K562 (cell line): ENCODE measurements at regions not wholly inside any gene's neighbourhood (a gene's known extent, or its start where the extent isn't known, plus 50 kb on each side); places are given as distances from the start of the nearest gene placed in this dataset.

Experiments
- JUN ChIP-seq, 2 experiments: sonication (generic) in 1 of 2; formaldehyde crosslinking in 1 of 2; IDR thresholded peaks; 2 replicates each; pipeline versions ENCODE4 v1.6.1 to v1.8.0; 2012 to 2022; ENCODE audit warnings: borderline replicate concordance in 2 of 2, mild to moderate bottlenecking in 2 of 2, improper control_type of control experiment in 1 of 2, low read depth in 1 of 2, low read length in 1 of 2, missing genetic modification reagents in 1 of 2
- RBFOX2 ChIP-seq: fragments of 200-400 bp; formaldehyde crosslinking; IDR thresholded peaks from 2 replicates; pipeline ENCODE4 v1.6.1; 2017; ENCODE audit warnings: low read depth, mild to moderate bottlenecking, low read length, moderate library complexity
- RREB1 ChIP-seq: fragments of 250-450 bp; sonication (Bioruptor Pico); IDR thresholded peaks from 2 replicates; pipeline ENCODE4 v1.4.0; 2020
- TFE3 ChIP-seq: fragments of 450-650 bp; formaldehyde crosslinking; IDR thresholded peaks from 2 replicates; pipeline ENCODE4 v1.4.0; 2020; ENCODE audit warnings: mild to moderate bottlenecking, mixed read lengths

DNA sequence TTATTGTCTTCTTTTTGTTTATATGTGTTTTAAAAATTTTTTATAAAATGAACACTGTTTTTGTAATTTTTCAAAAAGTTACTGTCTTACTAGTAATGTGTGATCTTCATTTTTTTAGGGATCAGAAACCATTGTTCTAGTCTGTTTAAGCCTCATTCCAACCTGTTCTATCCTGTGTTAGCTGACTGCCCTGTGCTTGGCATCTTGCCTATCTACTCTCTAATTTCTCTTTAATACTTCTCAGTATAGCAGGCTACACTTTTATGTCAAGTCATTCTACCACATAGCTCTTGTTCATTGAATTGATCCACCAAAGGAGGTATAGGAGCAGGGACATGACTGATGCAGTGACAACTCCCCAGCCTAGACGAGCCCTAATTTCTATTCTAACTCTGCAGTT lies 70.2 kb upstream of the PLS3 start (continued):
- TF ChIP-seq RREB1 (CRISPR knock-in tag), result no peak
- no peak for TF ChIP-seq TFE3 (CRISPR knock-in tag)
- TF ChIP-seq RBFOX2, result no peak
- TF ChIP-seq JUN (IDR thresholded peaks at IDR 0.05; ENCODE audit: borderline replicate concordance, low read depth, low read length), result no peak
- TF ChIP-seq JUN (CRISPR knock-in tag; IDR thresholded peaks at IDR 0.05; ENCODE audit: borderline replicate concordance), result no peak
